ENCODE measurements at regions not wholly inside any gene's neighbourhood (a gene's known extent, or its start where the extent isn't known, plus 50 kb on each side); places are given as distances from the start of the nearest gene placed in this dataset.
"Not testable (repeated sequence)": the region's sequence is repeated elsewhere in the genome, so short reads cannot be mapped to it uniquely, and the experiment has no call there.

DNA sequence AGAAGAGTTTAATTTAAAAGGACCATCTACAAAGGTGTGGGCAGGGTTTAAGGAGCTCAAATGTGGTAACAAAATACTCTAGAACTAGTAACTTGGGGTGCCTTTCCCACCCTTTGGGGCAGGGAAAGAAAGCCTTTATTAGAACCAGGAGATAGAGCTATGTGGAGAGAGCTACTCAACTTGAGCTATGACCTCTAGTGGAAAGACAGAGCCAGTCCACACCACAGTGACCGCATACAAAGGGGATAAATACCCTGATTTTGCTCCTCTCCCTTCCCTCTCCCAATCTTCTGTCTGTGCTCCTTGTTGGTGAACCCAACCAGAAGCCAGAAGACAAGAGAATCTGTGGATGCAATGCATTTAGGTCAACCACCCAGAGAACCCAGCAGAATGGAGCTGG lies 54.4 kb upstream of the JAK1 start:
- in situ Hi-C loops (cut with HindIII; ENCODE audit: low sequenced_read_pairs), result no loop called here

DNA sequence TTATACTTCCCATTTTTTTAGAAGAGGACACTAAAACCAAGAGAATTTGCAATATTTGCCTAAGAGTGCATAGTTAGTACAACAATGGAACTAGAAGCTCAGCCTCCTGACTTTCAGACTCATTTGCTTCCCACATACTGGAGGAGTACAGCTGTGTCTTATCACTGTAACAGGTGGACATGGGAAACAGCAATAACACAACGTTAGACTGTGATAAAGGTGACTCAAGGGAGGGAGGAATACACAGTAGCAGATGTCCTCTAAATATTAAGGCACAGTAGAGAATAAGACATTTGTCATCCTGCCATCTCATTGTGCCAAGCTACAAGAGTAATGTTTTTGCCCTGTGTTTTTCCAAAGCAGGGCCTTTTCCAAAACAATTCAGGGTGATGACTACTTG lies 55.4 kb upstream of the JAK1 start:
- in situ Hi-C loops (cut with HindIII; ENCODE audit: low sequenced_read_pairs), result no loop called here

DNA sequence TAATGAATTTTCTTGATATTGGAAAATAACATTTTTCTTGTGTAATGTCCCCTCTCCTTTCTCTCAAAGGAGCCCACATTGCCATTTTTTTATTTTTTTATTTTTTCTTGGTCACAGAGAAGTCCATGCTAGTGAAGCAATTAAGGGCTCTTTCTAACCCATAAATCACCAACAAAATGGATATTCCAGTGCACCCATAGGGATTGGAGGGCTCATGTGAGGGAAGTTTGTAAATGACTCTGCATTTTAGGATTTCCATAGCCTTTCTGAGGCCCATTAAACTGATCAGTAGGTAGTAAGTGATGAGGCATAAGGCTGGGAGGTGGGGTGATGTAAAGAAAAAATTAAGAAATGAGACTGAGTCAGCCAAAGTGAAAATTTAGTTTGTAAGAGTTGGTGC lies 55.9 kb upstream of the JAK1 start:
- in situ Hi-C loops (cut with HindIII; ENCODE audit: low sequenced_read_pairs), result no loop called here

DNA sequence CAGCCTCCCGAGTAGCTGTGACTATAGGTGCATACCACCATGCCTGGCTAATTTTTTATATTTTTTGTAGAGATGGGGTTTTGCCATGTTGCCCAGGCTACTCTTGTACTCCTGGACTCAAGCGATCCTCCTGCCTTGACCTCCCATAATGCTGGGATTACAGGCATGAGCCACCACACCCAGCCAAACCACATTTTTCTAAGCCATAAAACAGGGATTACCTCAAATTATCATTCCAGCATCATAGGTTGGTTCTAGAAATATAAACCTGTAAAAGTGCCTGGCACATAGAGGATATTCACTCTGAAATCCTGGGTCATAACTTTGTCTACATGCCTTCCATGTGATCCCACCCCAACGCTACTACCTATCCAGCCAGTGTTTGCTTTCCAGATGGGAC lies 59.4 kb upstream of the JAK1 start:
- in situ Hi-C loops (cut with HindIII; ENCODE audit: low sequenced_read_pairs), result no loop called here

DNA sequence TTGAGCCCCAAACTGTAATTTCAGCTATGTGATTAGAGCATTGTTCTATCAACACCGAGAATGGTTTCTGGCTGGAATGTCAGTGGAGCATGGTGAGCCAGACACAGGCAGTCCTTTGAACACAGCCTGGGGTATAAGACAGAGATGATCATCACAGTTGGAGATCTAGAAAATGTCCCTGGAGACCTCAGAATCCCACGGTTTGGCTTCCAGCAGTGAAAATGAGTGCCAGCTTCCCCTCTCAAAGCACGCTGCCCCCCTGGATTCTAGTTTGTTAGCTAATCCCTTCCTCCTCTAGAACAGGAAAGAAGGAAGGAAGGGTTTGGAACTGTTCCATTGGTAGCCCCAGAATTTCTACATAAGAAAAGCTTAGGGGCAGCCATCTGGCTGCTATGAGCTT lies 59.9 kb upstream of the JAK1 start:
- in situ Hi-C loops (cut with HindIII; ENCODE audit: low sequenced_read_pairs), result no loop called here

DNA sequence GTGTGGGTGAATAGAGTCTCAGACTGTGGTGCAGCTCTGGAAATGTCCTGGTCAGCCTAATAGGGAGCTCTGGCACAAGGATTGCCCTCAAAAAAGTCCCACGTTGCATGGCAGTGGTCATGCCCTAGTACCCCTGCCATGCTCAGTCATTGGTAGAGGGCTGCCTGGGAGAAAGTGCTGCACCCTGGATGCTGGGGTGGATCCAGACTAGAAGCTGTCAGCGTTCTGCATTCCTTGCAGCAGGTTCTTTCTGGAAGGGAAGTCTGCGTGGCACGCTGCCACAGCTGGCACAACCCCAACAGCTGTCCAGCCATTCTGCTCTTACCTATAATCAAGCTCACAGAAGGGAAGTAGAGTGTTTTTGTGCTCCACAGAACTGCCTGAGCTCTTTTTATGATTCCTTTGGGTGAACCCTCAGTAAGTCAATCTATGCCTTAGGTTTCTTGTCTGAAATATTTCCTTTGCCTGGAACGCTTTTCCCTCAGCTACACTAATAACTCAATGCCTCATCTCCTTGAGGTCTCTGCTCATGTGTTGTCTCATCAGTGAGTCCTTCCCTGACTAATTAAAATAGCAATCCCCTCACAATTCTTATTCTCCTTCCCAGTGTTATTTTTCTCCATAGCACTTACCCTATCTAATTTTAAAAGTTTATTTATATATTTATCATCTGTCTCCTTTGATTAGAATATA lies 61.5 kb upstream of the JAK1 start:
- in situ Hi-C loops (cut with HindIII; ENCODE audit: low sequenced_read_pairs), result no loop called here

DNA sequence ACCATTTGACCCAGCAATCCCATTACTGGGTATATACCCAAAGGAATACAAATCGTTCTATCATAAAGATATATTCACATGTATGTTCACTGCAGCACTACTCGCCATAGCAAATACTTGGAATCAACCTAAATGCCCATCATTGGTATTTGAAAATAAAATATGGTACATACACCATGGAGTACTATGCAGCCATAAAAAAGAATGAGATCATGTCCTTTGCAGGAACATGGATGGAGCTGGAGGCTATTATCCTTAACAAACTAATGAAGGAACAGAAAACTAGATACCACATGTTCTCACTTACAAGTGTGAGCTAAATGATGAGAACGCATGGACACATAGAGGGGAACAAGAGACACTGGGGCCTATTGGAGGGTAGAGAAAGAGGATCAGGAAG lies 63.1 kb upstream of the JAK1 start:
- in situ Hi-C loops (cut with HindIII; ENCODE audit: low sequenced_read_pairs), result not testable (repeated sequence)

DNA sequence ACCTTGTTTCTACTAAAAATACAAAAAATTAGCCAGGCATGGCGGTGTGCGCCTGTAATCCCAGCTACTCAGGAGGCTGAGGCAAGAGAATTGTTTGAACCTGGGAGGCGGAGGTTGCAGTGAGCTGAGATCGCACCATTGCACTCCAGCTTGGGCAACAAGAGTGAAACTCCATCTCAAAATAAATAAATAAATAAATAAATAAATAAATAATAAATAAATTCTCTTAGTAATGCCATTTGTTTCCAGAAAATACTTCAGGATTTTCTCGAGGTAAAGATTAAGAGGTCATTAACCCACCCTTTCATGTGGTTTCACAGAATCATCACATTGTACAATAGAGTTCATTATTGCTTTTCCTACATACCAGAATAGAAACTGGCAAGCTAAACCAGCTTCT lies 68.5 kb upstream of the JAK1 start:
- in situ Hi-C loops (cut with HindIII; ENCODE audit: low sequenced_read_pairs), result not testable (repeated sequence)

DNA sequence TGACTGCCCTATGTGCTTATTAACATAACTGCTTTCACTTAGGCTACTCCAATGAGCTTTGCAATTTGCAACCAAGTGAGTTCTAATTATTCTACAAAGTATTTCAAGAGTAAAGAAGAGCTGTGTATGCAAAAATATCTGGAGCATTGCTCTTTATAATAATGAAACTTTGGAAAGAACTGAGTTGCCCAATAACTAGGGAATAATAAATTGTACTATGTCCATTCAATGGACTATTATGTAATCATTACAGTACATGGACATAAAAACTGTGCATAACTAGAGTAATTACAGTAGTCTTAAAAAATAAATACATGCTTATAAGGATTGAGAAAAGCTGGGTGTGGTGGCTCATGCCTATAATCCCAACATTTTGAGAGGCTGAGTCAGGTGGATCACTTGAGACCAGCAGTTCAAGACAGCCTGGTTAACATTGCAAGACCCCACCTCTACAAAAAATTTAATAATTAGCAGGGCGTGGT lies 70.3 kb upstream of the JAK1 start:
- in situ Hi-C loops (cut with HindIII; ENCODE audit: low sequenced_read_pairs), result no loop called here

DNA sequence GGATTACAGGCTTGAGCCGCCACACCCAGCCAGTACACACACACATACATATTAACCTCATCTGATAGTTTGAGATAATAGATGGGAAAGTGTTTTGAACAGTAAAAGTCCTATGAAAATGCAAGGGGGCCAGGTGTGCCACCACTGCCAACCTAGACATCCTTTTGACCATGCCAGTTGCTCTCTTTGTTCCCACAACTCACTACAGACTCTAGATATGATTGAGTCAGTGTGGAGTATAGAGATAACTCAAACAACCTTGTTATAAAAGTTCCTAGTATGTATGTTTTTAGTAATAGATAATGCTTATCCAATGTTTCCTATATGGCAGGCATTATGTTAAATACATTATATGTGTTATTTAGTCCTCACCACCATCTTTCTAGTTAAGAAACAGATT lies 72.7 kb upstream of the JAK1 start:
- in situ Hi-C loops (cut with HindIII; ENCODE audit: low sequenced_read_pairs), result no loop called here

DNA sequence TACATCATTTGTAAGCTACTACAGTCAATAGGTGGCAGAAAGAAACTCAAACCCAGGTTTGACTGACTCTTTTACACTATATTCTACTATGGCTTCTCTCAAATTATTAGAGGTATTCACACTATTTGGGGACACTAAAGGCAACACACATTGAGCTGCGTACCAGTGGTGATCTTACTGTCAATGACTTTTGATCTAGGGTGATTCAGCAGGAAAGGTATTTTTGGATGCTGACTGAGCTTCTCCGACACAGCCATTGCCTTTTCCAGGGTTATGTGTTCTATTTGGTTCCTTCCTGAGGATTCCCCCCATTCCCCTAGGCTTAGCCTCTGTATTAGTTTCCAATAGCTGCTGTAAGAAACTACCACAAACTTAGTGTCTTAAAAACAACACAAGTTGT lies 73.2 kb upstream of the JAK1 start:
- in situ Hi-C loops (cut with HindIII; ENCODE audit: low sequenced_read_pairs), result no loop called here

DNA sequence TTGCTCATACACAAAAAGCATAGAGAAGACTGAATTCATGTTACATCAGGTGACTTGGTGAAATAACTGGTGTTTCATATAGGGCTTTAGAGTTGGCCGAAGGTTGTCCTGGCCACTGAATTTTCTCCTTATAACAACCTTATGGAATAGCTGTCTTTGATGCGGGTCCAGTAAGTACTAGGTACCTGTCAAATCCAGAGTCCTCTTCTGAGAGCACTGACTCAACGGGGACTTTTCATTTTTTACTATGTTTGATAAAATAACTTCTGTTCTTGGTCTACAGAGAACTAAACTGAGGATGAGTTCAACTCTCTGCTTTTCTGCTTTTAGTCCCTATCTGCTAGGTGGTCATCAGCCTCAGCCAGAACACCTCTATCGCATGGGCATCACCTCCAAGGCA lies 76.1 kb upstream of the JAK1 start:
- in situ Hi-C loops (cut with HindIII; ENCODE audit: low sequenced_read_pairs), result no loop called here

DNA sequence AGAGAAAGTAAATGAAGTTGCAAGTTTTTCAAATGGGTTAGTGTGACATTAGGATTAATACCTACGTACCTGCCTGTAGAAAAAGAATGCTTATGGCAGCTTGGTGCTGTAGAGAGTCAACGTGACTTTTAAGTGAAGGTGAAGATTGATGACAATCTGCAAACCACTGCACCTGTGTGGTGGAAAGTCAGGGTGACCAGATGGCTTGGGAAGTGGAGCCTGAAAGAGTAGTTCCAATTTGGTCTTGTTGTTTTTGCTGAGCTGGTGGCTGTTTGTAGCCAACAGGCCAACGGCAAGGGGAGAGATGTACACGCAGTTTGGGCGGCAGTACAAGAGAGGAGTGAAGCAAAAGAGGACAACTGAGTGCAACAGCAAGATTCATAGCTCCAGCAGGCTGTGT lies 78.1 kb upstream of the JAK1 start:
- in situ Hi-C loops (cut with HindIII; ENCODE audit: low sequenced_read_pairs), result no loop called here

DNA sequence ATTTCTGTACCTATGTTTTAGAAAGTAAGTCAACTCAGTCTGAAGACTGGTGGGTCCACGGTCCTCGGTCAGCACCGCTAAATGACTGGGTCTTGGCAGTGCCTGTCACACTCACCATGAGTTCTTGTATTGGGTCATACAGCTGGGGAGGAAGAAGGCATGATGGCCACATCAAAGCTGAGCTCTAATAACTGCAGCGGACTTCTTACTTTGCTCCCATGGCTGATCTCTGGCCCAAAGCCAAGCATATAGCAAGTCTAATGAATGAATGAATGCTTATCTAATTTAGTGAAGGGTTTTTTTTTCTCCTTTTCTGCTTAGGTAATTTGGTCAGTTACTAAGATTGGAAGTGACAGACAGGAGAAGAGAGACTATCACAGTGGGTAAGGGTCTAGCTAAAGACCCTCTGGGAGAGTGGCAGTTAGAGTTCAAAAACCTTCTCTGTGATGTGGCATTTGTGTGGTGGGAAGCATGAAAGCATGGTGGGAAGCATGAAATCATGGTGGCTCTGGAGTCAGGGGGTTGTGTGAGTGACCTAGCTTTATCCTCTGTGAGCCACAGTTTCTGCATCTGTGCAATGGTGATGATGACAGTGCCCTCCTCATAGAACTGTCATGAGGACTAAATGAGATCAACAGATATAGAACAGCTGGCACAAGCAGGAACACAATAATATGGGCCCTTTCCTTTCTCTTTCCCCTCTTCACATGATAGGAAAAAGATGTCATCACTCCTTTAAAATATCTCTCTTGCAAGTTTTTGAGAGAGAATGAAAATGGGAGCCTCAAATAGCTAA lies 78.9 kb upstream of the JAK1 start:
- in situ Hi-C loops (cut with HindIII; ENCODE audit: low sequenced_read_pairs), result no loop called here

DNA sequence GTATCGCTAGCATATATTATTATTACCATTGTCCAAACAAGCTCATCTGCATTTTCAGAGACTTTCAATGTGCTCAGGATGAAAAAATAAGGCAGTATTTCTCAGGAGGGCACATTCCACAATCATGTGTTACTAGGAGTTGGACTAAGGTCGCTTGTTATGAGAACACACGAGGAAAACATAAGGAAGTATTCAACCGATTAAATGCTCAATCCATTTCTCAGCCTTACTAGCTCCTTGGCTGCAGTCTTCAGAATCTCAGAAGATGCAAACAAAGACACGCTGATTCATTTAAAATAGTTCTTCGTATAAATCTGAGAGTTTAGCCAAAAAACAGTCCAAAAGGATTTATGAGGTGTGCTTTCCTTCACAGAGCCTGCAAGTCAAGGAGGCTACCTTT lies 82.0 kb upstream of the JAK1 start:
- in situ Hi-C loops (cut with HindIII; ENCODE audit: low sequenced_read_pairs), result no loop called here

DNA sequence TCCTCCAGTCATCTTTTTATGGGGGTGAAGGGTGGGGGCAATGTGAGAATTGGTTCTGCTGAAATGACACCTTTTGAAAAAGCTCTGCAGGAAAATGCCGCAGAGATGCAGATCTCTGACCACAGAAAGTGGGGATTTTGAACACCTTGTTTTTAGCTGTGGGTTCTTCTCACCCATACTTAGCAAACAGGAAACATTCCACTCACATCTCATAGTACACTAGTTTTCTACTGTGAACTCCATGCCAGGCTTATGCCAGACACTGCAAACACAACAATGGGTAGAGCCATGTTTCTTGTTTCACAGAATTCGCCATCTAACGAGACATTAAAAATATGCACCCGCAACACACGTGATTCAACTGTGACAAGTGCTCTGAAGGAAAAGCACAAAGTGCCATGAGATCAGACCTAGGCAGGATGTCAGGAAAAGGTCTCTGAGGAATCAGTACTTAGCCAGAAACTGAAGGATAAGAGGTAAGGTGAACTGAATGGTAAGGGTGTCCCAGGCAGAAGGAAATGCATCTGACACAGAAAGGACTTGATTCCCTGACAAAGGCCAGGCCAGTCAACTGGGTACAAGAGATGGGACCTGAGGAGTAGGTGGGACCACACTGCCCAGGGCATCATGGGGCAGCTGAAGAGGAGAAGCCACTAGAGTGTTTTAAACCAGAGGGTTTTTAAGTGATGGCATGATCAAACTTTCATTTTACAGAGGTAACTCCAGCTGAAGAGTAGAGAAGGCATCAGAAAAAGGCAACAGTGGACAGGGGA lies 83.8 kb upstream of the JAK1 start:
- in situ Hi-C loops (cut with HindIII; ENCODE audit: low sequenced_read_pairs), result loop anchor here (25.0 kb wide), 2 partner anchors 162 to 637 kb away; no protein-coding TSS in a partner anchor

DNA sequence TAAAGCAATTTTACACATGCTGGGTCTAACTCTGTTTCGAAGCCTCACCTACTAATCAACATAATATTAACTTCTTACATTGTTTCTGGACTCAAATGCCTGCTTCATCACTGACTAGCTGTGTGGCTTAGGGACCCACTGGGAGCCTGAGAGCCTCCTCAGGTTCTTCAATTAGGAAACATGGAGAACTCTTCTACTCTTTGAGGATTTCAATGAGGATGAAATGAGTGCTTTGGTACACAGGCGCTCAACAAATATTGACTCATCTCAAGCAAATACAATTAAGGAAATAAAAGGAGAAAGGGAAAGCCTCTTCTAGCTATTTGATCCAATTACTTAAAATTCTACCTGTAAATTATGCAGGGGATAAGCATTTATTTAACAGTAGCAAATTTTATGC lies 84.4 kb upstream of the JAK1 start:
- in situ Hi-C loops (cut with HindIII; ENCODE audit: low sequenced_read_pairs), result loop anchor here (25.0 kb wide), 2 partner anchors 162 to 637 kb away; no protein-coding TSS in a partner anchor

DNA sequence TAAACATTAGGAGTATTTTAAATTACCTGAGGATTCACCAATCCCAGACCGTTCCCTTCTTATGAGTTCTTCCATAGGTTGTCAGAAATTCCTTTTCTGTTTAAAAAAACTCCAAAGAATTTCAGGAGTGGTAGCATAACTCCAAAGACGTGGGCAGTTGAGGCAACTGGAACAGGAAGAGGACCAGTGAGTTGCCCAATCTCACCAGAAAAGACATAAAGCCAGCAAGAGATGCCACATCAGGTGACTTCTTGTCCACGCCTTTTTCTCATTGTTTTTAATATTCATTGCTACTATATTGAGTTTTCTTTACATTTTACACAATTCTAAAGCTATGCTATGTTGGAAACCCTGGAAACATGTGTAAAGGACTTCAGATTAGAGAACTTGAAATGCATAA lies 88.1 kb upstream of the JAK1 start:
- in situ Hi-C loops (cut with HindIII; ENCODE audit: low sequenced_read_pairs), result loop anchor here (25.0 kb wide), 2 partner anchors 158 to 633 kb away; no protein-coding TSS in a partner anchor

DNA sequence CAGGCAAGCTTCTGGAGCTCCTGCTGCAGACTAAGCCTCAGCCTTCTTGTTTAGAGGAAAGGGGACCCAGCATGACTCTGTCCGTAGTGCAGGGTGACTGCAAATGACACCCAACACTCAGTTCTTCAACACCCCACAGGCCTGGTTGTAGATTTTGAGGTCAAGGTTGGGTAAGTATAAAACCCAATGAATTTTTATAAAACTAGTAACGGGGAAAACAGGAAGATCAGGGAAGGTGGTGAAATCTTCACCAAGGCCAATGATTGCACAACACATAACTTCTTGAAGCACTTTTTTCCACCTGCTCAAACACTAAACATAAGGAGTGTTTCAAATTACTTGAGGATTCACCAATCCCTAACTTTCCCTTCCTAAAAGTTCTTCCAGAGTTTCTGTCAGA lies 89.4 kb upstream of the JAK1 start:
- in situ Hi-C loops (cut with HindIII; ENCODE audit: low sequenced_read_pairs), result loop anchor here (25.0 kb wide), 2 partner anchors 157 to 632 kb away; no protein-coding TSS in a partner anchor

DNA sequence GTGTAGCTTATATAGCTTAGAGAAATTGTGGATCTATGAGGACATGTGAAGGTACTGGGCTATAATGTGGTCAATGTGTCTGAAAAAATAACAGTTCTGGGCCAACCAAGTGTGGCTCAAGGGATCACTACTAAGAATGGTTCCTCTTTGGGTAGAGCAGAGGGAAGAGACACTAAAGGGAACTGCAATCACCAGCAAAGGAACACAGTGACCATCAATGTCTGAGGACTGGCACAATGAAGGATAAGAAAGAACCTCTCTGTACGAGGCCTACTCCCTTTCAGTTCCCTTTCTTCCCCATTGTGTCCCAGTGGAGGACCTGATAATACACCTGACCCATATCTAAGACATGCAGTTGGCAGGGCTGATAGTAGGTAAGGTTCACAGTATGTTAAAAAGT lies 89.9 kb upstream of the JAK1 start:
- in situ Hi-C loops (cut with HindIII; ENCODE audit: low sequenced_read_pairs), result loop anchor here (25.0 kb wide), 2 partner anchors 156 to 631 kb away; no protein-coding TSS in a partner anchor

DNA sequence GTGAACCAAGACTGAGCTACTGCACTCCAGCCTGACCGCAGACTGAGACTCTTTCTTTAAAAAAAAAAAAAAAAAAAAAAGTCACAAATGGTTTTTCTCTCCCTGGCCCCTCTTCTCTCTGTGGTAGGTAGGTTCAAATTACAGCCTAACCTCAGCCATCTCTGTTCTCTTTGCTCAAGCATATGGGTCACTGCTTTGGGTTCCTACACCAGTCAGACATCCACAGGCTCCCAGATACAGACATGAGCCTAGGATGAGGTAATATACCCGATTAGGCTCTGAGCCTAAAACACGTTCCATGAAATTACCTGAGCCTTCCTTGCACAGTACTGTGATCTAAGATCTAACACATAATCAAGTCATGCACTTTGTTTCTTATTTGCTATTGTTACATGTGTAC lies 90.5 kb upstream of the JAK1 start:
- in situ Hi-C loops (cut with HindIII; ENCODE audit: low sequenced_read_pairs), result loop anchor here (25.0 kb wide), 2 partner anchors 155 to 630 kb away; no protein-coding TSS in a partner anchor
